GM18519 (cell line): ENCODE measurements at regions not wholly inside any gene's neighbourhood (a gene's known extent, or its start where the extent isn't known, plus 50 kb on each side); places are given as distances from the start of the nearest gene placed in this dataset.

Experiments
- ATAC-seq: cut with Tn5 transposase; IDR thresholded peaks from one replicate; pipeline ENCODE4 v1.9.1; 2021; ENCODE audit warnings: mild to moderate bottlenecking, moderate library complexity; ENCODE audit not compliant: unreplicated experiment, low FRiP score

DNA sequence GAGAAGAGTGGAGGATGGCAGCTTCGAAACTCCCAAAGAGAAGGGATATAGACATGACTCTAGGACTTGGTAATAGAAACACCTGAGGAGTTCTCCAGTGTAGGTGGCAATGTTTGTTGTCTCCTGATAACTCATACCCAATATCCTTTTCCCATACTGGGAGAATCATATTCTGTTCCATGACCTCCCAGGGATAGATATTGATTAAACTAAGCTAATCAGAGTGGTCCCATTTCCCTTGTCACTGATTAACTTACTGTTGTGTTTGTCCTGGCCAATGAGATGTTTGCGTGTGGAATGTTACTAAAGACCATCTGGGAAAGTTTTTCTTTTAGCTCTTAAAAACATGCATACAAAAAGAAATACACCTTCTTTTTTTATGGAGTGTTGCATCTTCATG, 85.6 kb downstream of the RPL22L1 start:
- ATAC-seq: no peak

DNA sequence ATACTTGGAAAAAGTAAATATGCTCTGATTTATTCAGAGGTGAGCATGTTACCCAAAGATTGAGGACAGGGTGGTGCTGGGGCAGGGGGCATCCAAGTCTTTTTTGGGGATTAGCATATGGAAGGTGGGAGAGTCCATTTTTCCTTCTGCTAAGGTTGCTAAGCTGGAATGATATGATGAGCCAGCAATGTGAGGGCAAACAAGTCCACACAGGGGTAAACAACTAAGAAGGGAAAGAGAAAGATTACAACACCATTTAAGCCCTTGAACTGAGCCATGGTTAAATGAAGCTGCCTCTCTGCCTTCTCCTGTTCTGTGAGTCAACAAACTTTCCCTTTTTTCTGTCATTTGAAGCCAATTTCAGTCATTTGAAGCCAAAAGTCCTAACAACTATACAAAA, 89.0 kb downstream of the RPL22L1 start:
- no peak for ATAC-seq

DNA sequence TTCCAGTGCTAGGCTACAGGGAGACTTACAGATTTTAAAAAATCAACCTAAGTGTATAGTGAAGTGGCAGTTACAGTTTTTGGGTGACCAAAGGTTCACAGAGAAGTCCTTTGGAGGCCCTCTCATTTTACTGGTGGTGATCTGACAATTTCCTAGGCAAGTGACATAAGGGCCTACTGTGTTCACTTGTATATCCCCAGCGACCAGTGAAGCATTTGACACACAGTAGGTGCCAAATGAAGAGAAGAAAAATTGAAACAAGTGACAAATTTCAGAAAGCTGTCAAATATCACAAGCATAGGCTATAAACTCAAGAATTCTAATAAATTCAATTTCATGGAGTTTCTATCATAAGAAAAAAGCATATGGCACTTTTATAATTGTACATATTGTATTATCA, 89.5 kb downstream of the RPL22L1 start:
- no peak for ATAC-seq

DNA sequence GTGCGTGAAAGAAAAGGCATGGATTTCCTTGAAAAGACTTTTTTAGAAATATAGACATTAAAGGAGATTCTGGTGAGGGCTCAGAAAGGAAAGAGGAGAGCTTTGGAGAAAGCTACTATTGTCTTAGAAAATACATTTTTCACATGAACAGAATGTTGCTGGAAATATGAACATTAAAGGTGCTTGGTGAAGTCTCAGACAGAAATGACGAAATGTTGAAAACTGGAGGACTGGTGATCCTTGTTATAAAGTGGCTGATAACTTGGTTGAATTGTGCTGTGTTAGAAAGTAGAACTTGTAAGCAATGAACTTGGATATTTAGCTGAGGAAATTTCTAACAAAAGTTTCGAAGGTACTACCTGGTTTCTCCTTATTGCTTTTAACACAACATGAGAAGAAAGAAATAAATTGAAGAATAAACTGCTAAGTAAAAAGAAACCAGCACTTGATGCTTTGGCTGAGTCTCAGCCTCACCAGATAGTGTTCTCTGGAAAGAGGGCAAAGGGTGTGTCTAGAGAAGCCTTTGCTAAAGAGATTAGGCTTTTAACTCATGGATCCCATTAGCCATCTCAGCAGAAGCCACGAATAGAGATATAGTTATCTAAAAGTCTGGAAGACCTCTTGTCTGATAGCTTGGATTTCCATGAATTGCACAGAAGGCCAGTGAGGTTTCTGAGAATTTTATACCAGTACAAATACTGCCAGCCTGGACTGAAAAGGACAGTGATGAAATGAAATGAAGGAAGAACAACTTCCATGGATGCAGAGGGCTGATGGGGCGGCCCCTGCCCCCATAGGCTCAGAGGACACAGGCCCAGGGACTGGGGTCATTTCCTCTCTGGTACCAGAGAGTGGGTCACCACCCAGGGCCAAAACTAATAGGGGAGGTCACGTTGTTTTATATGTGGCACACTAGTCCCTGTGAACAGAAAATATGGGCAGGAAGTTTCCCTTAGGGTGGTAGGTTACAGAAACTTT, 91.5 kb downstream of the RPL22L1 start:
- no peak for ATAC-seq

DNA sequence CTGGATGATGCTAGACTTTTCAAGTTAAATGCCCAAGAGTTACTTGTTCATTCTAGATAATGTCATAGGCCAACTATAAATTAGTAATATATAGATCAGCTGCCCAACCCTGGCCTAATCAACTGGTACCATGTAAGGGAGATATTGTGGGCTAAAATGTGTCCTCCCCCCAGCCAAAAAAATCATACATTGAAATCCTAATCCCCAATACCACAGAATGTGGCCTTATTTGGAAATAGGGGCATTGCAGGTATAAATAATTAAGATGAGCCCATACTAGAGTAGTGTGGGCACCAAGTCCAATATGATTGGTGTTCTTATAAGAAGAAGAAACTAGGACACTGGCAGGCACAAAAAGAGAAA, 92.5 kb downstream of the RPL22L1 start:
- ATAC-seq: no peak

DNA sequence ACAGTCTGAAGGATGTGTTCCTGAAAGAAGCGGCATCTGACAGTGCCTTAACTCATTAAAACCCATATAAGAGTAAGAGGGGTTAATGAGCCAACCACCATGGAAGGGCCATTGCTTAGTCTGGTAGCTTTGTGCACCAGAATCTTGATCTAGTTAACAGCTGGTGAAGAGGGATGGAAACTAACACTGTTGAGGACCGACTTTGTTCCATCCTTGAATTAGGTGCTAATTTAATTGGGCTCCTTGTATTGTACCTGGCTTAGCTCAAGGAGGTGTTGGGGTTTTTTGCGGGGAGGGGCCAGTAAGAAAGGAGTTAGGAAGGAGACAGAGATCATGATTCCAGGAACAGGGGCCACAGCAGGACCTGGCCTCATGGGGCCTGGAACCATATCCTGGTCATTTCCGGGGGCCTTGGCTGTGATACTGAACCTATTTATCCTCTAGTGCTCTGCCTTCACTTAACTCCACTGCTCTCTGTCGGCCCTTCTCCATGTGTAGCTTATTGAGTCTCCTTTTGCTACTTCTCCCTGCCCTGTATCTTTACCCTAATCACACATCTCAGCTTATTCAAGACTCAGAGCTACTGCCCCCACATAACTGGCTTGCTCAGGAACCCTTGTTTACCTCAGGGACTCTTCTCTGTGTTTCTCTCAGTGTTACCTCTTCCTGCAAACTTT, 93.0 kb downstream of the RPL22L1 start:
- no peak for ATAC-seq

DNA sequence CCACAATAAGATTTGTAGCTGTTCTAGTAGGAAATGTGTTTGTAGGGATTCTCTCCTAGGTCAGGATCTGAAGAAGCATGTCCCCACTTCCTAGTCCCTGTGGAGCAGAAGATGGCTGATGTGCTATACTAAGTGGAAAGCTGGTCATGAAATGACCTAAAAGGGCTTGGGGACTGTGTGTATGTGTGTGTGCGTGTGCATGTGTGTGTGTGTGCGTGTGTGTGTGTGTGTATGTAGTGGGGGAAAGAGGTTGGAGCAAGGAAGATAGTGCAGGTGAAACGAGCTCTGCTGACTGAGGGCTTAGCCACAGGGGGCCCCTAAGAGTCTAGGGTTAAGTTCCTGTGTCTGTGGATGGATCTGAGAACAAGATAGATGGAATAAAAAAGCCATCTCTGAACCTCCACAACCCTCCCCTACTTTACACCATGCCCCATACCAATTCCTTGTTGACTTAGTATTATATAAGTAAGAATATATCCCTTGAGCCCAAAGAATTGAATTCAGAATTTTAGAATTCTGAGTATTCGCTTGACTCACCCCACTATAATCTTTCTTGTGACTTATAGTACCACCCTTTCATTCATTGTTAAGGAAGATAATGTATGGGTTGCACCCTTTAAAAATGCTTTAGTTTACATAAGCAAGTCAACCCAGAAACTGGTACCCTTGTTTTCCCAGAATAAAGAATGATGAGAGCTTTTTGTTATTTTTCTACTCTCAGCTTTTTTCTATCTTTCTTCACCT, 96.1 kb downstream of the RPL22L1 start:
- ATAC-seq: no peak

DNA sequence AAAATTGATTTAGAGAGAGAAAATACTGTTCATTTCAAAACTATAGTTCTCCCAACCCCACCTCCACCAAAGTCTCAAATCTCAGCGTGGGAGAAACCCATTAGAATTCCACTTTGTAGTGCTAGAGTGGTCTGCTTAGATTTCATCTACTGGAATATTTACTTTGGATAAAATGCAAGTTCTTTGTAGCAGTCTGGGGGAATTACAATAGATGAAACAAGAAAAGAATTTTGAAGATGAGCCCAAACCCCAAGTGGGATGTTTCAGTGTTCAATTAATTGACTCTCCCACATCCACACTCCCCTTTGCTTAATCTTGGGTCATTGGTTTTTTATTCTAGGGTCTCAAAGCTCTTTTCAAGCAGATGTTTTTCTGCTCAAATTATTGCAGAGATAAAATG, 97.8 kb downstream of the RPL22L1 start:
- ATAC-seq: no peak

DNA sequence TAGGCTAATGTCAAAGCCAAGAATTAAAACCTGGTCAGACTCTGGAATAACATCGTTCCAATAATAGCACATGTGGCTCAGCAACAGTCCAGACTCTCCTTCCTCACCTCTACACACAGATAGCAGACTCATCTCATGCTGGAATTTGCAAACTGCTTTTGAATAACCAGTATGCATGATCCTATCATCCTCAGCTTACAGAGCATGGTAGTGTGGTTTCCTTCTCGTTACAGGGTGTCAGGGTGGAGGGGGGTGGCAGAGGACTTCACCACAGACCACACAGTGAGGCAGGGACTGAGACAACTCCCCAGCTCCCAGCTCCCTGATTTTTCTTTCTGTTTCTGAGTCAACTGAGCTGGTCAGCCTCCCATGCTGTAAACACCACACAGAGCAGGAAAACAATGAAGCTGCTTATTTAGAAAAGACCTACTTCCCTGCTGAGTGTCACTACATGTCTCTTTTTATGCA, 101.6 kb downstream of the RPL22L1 start:
- ATAC-seq: no peak

DNA sequence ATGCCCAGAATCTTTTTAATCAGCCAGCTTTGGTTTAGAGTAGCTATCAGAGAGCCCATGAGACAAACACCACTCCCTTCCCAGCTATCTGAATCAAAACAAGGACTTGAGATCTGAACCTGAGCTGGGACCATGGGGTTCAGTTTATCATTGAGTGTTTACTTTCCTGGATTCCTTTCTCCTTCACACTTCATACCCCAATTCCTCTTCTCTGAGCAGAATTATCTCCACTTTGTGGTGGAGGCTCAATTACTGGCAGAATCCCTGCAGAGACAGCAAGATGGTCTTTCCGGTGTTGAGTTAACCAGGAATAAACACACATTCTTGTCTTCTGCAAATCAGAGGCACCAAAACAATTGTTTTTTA, 102.4 kb downstream of the RPL22L1 start:
- ATAC-seq: no peak

DNA sequence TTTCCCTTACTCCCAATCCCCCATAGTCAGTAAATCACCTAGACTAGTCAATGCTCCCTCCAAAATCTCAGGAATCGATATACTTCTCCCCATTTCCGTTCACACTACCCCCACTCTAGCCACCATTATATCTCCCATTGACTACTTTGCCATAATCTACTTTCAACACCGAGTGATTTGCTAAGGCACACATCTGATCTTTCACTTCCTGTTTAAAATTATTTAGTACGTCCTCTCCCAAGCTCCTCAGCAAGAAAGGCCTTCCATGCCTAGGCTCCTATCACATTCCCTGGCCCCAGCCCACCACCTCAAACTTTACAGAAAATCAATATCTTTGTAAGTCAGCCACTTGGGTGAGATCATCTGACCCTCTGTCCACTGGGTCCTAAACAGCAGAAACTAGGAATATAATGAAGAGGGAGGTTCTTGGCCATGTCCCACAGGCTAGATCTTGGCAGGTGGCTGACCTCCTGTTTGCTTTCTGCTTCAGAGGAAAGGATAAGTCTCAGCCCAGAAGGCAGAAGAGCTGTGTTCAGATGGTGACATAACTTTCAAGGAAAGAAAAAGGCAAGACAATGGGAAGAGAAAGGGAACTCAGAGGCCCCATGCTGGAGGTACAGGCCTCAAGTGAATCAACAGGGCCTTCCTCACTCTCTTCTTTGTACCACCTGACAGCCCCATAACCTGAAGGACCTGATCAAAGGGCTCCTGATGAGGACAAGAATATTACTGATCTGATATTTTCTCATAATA, 103.0 kb downstream of the RPL22L1 start:
- ATAC-seq: no peak

DNA sequence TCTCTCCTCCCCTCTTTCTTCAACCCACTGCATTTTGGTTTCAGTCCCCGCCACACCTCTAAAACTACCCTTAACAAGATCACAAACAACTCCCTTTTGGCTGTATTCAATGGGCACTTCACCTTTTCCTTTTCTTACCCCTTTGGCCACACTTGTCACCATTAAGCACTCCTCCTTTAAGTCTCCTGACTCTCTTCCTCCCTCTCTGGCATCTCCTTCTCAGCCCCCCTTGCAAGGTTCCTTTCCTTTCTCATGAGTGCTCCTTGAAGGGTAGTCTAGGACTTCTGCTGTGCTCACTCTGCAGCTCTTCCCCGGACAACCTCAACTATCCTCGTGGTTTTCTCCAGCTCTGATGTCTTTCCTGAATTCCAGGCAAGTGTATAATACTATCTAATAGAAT, 103.7 kb downstream of the RPL22L1 start:
- no peak for ATAC-seq

DNA sequence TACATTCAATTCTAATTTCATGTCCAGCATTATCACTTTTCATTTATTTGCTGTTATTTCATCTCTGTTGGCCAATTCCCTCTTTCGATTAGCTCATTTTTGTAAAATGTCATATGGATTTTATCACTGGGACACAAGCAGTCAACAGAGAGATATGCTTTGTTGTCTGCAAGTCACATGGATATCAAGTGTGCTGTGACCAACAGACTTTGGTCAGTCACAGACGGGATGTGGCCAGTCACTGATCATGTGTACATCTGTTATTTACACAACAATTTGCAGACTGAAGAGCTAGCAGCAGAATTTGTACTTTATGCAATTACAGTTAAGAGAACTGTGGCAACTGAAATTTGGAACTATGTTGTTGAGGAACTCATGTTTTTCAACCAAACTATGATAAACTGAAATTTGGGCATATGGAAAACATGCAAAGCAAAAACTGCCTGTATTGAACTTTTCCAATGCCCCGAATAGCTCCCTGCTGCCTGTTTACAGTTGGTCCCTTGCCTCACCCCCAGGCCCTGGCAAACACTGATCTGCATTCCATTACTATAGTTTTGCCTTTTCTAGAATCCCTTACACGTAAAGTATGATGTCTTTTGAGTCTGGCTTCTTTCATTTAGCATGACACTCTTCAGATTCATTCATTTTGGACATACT, 104.4 kb downstream of the RPL22L1 start:
- no peak for ATAC-seq

DNA sequence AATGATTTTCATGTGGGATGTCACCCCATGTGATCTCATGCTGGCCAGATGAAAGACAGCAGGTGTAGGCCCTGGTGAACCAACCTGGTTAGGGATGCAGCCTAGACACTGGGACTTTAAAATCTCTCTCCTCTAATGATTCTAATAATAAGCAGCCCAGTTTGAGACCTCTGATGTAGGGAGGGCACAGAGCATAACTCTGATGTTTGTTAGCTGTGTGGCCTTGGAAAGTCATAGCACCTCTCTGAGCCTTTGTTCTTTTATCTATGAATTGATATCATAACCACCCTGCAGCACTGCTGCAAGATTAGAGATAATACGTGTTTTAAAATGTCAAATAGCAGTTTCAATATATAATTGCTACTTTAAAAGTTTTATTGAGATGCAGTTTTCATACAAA, 106.0 kb downstream of the RPL22L1 start:
- ATAC-seq: no peak

DNA sequence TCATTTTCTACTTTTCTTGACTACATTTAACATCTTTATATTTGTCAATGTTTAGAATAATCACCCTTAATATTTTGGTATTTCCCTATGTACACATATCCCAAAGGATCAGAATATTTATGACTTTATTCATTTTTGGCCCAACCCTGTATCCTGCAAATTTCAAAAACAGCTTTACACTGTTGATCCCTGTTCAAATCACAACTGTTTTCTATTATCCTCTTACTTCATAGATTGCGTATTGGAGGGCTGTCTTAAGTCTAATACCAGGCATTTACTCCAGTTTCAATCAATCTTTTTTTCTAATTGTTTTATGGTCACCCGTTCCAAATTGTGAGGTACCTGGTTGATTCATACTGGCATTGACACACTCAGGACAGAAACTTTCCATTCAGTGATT, 107.9 kb downstream of the RPL22L1 start:
- ATAC-seq: no peak

DNA sequence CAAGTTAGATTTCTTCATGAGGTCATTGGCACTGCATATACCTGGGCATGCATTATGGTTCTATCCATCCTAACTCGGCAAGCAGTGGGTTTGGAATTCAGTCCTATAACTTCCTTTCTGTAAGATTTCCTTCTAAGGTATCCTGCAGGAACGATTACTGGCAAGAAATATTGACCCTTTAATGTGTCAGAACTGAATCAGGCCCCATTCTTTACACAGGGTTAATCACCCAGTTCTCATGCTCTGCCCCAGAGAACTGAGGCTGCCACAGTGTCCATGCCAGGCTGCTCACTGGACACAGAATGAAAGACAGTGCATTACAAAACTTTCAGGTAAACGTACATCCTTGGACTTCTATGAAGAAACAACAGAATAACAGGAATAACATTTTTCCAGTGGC, 108.9 kb downstream of the RPL22L1 start:
- ATAC-seq: no peak

DNA sequence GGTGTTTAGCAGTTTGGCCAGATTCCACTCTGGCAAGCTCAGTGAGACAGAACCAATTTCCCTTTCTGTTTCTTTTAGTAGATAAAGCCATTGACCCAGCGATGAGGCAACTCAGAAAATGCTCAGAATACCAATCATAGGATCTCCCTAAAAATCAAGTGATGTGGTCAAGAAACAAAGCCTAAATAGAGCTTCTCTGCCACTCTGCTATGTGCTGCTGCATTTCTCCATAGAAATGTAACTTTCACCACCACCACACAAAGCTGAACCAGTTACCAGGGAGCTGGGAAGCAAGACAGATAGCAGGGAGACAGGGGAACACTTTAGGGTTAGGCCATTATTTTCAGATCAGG, 109.8 kb downstream of the RPL22L1 start:
- ATAC-seq: no peak

DNA sequence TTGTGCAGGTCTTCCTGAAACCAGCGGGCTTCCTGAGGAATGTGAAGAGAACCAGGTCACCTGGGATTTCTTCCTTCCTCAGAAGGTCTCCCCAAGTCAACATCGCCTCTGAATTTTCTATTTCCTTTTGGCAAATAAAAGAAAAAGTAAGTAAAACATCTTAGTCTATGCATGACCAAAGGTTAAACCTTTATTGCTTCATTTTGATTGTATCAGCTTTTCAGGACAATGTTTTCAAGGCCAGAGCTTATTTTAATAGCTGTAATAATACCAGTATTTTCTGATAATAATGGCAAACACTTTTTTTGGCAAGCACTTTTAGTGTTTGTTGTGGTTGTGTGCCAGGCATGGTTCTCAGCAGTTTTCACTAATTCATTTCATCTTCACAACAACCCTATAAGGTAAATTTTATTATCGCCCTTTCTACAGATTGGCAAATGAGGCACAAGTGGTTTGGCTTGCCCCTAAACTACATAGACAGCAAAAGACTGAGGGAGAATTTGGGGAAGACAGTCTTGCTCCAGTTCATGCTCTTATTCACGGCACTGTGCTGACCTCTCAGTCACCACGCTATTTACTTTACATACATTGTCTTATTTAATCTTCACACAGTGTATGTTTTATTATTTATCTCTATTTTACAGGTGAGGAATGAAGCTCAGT, 110.4 kb downstream of the RPL22L1 start:
- ATAC-seq: no peak

DNA sequence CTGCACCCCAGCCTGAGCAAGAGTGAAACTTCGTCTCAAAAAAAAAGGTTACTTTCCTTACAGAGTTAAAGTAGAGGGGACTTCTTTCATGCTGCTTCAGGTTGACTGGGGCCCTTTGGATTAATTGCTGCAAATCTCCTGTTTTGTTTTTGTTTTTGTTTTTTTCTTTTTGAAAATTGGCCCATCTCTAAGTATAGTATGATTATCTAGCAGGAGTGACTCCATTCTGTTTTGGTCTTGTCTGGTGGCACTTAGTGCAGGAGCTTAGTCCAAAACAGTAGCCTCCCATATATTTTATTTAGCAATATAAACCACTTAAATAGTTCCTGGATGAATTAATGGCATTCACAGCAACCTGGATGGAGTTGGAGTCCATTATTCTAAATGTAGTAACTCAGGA, 113.0 kb downstream of the RPL22L1 start:
- no peak for ATAC-seq

DNA sequence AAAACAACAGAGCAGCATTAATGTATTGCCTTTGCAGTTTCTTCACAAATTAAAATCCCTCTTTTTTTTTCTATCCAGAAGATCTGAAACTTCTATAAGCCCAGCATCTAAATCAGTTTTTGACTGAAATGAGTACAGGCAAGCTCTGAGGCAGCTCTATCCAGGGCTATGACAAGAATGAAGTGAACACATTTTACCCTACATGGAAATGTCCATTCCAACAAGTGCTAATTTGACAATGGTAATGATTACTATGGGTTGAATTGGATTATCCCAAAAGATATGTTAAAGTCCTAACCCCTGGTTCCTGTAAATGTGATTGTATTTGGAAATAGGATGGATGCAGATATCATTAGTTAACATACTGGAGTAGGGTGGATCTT, 115.7 kb downstream of the RPL22L1 start:
- ATAC-seq: no peak
